ENCODE measurements at regions not wholly inside any gene's neighbourhood (a gene's known extent, or its start where the extent isn't known, plus 50 kb on each side); places are given as distances from the start of the nearest gene placed in this dataset.

DNA sequence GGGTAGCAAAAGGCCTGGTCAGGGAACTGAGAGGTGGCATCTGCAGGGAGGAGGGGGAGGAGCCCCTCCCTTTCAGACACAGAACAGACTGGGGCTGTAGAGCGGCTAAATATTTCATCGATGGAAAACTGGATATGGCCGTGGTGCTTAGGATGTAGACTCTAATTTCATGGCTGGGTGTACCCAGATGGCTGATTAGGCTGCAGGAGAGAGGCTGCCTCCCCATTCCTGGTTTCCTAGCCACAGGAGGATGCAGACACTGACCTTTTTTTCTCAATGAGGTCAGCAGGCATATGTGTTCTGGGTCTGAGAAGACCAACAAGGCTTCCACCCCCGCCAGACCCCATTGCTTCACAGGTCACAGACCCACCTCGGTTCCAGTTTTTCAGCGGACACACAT lies 58.1 kb upstream of the CALM2 start:
- DNase-seq, result no peak

DNA sequence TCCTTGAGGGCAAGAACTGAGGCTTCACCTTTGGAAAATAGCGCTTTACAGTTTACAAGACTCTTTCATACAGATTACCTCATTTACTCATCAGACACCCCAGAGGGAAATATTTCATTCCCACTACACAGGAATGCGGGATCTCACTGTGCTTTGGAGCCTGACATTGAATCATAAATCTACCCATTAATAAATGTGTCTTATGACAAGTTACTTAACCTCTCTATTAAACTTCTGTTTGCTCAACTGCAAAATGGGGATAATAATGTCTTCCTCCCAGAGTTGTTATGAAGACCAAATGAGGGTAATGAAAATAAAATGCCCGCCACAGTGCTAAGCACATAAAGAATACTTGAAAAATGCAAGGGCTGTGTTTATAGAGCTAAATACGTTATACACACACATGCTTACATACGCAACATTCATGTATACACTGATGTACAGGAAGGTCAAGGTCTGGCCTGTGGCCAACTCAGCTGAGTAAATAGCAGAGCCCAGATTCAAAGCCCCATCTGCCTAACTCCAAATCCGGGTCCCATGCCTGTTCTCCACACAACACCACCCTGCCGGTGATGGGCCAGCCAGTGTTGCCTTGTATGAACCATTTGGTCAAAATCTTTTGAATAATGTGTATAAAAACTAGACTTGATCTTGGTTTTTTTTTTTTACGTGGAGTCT lies 56.6 kb upstream of the CALM2 start:
- DNase-seq, result no peak

DNA sequence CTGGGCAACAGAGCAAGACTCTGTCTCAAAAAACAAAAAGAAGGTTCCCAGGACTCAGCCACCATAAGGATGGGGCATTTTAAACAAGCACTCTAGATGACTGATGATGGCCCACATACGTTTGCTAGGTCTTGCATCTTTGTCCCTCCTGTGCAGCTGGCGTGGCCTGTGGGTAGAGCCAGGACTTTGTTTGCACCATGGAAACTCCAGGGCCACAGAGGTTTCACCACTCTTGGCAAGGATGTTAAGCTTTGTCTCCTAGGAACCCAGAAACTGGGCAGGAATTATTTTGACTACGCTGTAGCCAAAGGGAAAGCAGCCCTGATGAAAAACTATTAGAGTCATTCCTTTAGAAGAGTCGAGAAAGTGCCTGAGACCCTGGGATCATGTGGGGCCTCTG lies 54.1 kb upstream of the CALM2 start:
- DNase-seq, result no peak

DNA sequence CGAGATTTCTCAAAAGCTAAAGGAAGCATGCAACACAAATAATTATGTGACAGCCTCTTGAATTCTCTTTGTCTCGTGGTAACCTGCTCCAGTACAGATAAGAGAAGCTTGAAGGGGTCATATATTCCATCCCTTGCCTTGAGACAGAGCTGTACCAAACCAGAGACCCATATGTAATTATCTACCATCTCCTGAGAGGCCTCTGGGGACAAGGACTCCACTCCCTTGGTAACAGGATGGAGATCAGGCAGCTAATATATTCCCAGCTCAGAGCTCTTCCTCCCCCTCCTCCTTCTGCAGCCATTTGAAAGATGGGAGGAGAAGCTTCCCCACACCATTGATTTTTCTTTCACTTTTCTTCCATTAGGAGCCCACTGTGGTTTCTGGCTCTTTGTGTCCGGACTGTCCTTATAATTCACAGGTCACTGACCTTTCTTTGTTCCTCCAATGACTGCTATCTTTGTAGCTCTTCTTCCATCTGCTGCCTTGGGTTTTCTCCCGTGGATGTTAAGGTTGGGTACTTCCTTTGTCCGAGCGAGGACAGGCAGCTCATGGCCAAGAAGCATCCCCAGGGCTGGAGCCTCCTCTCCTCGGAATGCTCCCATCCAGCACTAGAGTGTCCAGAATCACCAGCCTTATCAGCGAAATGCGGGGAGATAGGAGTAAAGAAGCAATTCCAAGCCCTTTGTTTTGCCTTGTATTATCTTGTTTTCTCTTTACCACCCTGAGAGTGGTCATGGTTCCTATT lies 51.4 kb upstream of the CALM2 start:
- DNase-seq, result no peak

DNA sequence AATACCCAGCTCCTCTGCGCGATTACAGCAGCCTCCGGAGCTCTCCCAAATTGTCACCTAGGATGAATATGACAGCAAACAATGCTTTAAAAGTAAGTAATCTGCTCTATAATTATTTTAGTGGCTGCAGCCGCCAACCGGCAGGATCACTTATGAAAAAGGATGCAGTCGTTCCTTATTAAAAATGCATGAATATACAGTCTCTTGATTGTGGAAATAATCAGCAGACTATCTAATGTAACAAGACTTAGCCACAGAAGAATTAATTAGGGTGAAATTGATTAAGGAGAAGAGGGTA lies 50.6 kb upstream of the CALM2 start:
- no peak for DNase-seq

DNA sequence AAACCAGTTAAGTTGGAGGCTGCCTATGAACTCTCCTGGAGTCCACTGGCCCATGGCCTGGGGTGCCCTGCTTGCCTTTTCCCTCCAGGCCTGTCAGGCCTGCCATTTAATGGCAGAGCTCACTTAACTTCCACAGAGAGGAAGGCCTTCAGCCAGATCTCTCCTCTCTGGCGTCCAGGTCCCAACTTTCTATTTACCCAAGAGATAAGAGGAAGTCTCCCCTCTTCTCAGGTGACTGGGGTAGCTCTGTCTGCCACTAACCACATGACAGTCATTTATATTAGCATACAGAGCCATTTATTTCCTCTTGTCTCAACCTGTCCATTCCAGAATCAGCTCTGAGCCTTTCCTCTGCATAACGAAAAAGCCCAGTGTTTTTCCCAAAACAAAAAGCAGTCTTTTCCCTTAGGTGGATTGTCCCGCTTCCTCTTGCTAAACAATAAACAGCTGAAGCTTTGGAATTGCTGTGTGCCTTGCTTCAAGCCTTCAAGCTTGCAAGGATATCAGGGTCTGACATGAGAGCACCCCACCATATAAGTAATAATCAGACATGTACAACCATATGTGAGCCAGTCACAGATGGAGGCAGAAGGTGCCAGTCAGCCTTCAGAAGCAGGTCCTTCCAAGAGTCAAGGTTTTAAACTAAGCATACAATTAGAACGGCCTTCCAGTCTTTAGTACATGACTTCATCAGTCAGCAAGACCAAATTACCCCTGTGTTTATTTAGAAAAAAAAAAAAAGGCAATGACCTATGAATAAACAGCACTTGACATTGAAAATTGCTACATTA lies 50.0 kb upstream of the CALM2 start:
- no peak for DNase-seq
